Neural progenitor cell (in vitro differentiated cells): ENCODE measurements at regions not wholly inside any gene's neighbourhood (a gene's known extent, or its start where the extent isn't known, plus 50 kb on each side); places are given as distances from the start of the nearest gene placed in this dataset.

ENCODE experiments used
- CTCF ChIP-seq: fragments of 200-600 bp; sonication (generic); IDR thresholded peaks from 2 replicates; pipeline ENCODE4 v1.5.1; 2017; ENCODE audit warnings: antibody characterized with exemption, mild to moderate bottlenecking
- EZH2 ChIP-seq: fragments of 200-600 bp; sonication (generic); IDR thresholded peaks from 2 replicates; pipeline ENCODE4 v1.6.1; 2017; ENCODE audit warnings: antibody characterized with exemption, mild to moderate bottlenecking, moderate library complexity

GRCh38 chr2:16155766-16156165, 215.4 kb downstream of the MYCN start:
- no peak for TF ChIP-seq CTCF
- no peak for TF ChIP-seq EZH2
